Neural crest cell (in vitro differentiated cells): ENCODE measurements at regions not wholly inside any gene's neighbourhood (a gene's known extent, or its start where the extent isn't known, plus 50 kb on each side); places are given as distances from the start of the nearest gene placed in this dataset.

Source experiments
- DNase-seq: peaks from one replicate; pipeline ENCODE4 v3.0.0; 2021; ENCODE audit warnings: low read depth, mixed read lengths, low spot score
- H3K27ac Mint-ChIP-seq: one replicate; pipeline ENCODE4 v1.8.0; 2021; ENCODE audit warnings: mild to moderate bottlenecking, mixed read lengths; ENCODE audit not compliant: unreplicated experiment
- H3K27me3 Mint-ChIP-seq: 2 replicates; pipeline ENCODE4 v1.8.0; 2021; ENCODE audit warnings: low read depth, mild to moderate bottlenecking, mixed read lengths
- H3K36me3 Mint-ChIP-seq: 2 replicates; pipeline ENCODE4 v1.8.0; 2021; ENCODE audit warnings: low read depth, mild to moderate bottlenecking, mixed read lengths
- H3K4me1 Mint-ChIP-seq: 2 replicates; pipeline ENCODE4 v1.8.0; 2021; ENCODE audit warnings: mixed read lengths
- H3K4me3 Mint-ChIP-seq: one replicate; pipeline ENCODE4 v1.8.0; 2021; ENCODE audit warnings: mild to moderate bottlenecking, mixed read lengths
- H3K9me3 Mint-ChIP-seq: 2 replicates; pipeline ENCODE4 v1.8.0; 2021; ENCODE audit warnings: mixed read lengths
- CTCF ChIP-seq: fragments of 200-600 bp; sonication (generic); conservative IDR thresholded peaks from 2 replicates; pipeline ENCODE4 v1.5.0; 2021; ENCODE audit warnings: antibody characterized with exemption, mild to moderate bottlenecking

- Mint-ChIP-seq H3K9me3 (peaks cover 20% of the 10 kb centered on the region), H3K27ac (no peak overlapping the region), H3K36me3 (peaks cover 16% of the 10 kb centered on the region), H3K4me3 (no peak overlapping the region), H3K4me1 (peaks cover 7% of the 10 kb centered on the region), H3K27me3 (no peaks in the 10 kb centered on the region)
- TF ChIP-seq CTCF: no peak
- DNase-seq: no peak
Measured at GRCh38 chr14:101202627-101203404, 299.3 kb upstream of the RTL1 start.

GRCh38 chr14:101206556-101206955, 303.0 kb upstream of the RTL1 start:
- Mint-ChIP-seq H3K9me3 (peaks cover 31% of the 10 kb centered on the region), H3K27ac (no peak overlapping the region)
- DNase-seq: no peak

GRCh38 chr14:101207041-101207440, 303.5 kb upstream of the RTL1 start:
- Mint-ChIP-seq H3K36me3 (peaks cover 26% of the 10 kb centered on the region), H3K4me3 (no peak overlapping the region), H3K9me3 (peaks cover 34% of the 10 kb centered on the region), H3K27ac (no peak overlapping the region), H3K27me3 (no peaks in the 10 kb centered on the region), H3K4me1 (no peaks in the 10 kb centered on the region)
- no peak for DNase-seq
- TF ChIP-seq CTCF: no peak

More at GRCh38 chr14:101206556-101206955, 303.0 kb upstream of the RTL1 start:
- H3K36me3 Mint-ChIP-seq: peaks cover 24% of the 10 kb centered on the region
- H3K27me3 Mint-ChIP-seq: no peaks in the 10 kb centered on the region
- no peaks in the 10 kb centered on the region for H3K4me1 Mint-ChIP-seq
- no peak for TF ChIP-seq CTCF
- H3K4me3 Mint-ChIP-seq: no peak overlapping the region

GRCh38 chr14:101207897-101208296, 304.4 kb upstream of the RTL1 start:
- Mint-ChIP-seq H3K9me3 (peaks cover 36% of the 10 kb centered on the region), H3K36me3 (peaks cover 28% of the 10 kb centered on the region), H3K27me3 (no peaks in the 10 kb centered on the region), H3K4me1 (no peaks in the 10 kb centered on the region), H3K4me3 (no peak overlapping the region), H3K27ac (no peak overlapping the region)
- no peak for DNase-seq
- TF ChIP-seq CTCF: no peak

- H3K36me3 Mint-ChIP-seq: peaks cover 28% of the 10 kb centered on the region
- no peaks in the 10 kb centered on the region for H3K27me3 Mint-ChIP-seq
- no peak overlapping the region for H3K4me3 Mint-ChIP-seq
- H3K9me3 Mint-ChIP-seq: peaks cover 32% of the 10 kb centered on the region
- no peak overlapping the region for H3K27ac Mint-ChIP-seq
- TF ChIP-seq CTCF: no peak
- H3K4me1 Mint-ChIP-seq: no peaks in the 10 kb centered on the region
- DNase-seq: no peak
Measured at GRCh38 chr14:101209594-101209993, 306.1 kb upstream of the RTL1 start.
